Mucosa of rectum (tissue), 2 donors: ENCODE measurements at regions not wholly inside any gene's neighbourhood (a gene's known extent, or its start where the extent isn't known, plus 50 kb on each side); places are given as distances from the start of the nearest gene placed in this dataset.
"Not testable (repeated sequence)": the region's sequence is repeated elsewhere in the genome, so short reads cannot be mapped to it uniquely, and the experiment has no call there.

ENCODE experiments used
- H3K27ac ChIP-seq, 2 donors: one replicate each; pipeline ENCODE4 v1.7.0; 2013; ENCODE audit warnings: inconsistent platforms in 2 of 2, low read depth in 2 of 2, low read length in 2 of 2
- H3K27me3 ChIP-seq, 2 donors: one replicate each; pipeline ENCODE4 v1.7.0; 2013; ENCODE audit warnings: low read length in 2 of 2; ENCODE audit not compliant: control insufficient read depth in 2 of 2, insufficient read depth in 2 of 2
- H3K36me3 ChIP-seq, 2 donors: one replicate each; pipeline ENCODE4 v1.7.0; 2013; ENCODE audit warnings: low read length in 2 of 2; ENCODE audit not compliant: control insufficient read depth in 2 of 2, insufficient read depth in 2 of 2
- H3K4me1 ChIP-seq, 2 donors: one replicate each; pipeline ENCODE4 v1.7.0; 2013; ENCODE audit warnings: low read length in 2 of 2, mild to moderate bottlenecking in 1 of 2; ENCODE audit not compliant: control insufficient read depth in 2 of 2, insufficient read depth in 2 of 2
- H3K4me3 ChIP-seq, 2 donors: one replicate each; pipeline ENCODE4 v1.7.0; 2013; ENCODE audit warnings: low read length in 2 of 2
- H3K9ac ChIP-seq, 2 donors: one replicate each; pipeline ENCODE4 v1.7.0; 2013; ENCODE audit warnings: low read length in 2 of 2, low read depth in 1 of 2, mild to moderate bottlenecking in 1 of 2
- H3K9me3 ChIP-seq, 2 donors: one replicate each; pipeline ENCODE4 v1.7.0; 2013; ENCODE audit warnings: low read length in 2 of 2; ENCODE audit not compliant: control insufficient read depth in 2 of 2
- donor health status: healthy.
- donor health status: Normal muscosa, but diverticular disease.

DNA sequence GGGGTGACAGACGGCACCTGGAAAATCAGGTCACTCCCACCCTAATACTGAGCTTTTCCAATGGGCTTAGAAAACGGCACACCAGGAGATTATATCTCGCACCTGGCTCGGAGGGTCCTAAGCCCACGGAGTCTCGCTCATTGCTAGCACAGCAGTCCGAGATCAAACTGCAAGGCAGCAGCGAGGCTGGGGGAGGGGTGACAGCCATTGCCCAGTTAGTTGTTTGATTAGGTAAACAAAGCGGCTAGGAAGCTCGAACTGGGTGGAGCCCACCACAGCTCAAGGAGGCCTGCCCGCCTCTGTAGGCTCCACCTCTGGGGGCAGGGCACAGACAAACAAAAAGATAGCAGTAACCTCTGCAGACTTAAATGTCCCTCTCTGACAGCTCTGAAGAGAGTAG is 260.9 kb downstream of the BLID start:
- H3K27ac ChIP-seq, result not testable (repeated sequence)

DNA sequence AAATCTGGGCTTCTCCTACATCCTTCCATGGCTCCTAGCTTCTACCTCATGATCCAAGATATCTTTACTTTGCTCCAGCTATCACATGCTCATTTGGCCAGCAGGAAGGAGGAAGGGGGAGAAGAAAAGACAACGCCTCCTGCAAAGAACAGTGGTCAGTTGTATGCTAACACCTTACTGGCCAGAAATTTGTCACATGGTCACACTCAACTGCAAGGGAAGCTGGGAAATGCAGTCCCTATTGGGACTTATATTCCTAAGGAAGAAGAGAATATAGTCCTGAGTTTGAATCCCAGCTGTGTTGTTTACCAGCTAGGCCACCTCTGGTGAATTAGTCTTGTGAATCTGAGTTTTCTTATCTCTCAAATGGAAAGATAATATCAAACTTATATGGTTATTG is 272.0 kb downstream of the BLID start:
- no peak overlapping the region for H3K4me3 ChIP-seq
- no peak overlapping the region for H3K27ac ChIP-seq
- peaks cover 0 to 2% of the 10 kb centered on the region in 2 donors for H3K9me3 ChIP-seq
- no peaks in the 10 kb centered on the region for H3K4me1 ChIP-seq
- H3K36me3 ChIP-seq, result no peaks in the 10 kb centered on the region
- H3K27me3 ChIP-seq, result no peaks in the 10 kb centered on the region
- H3K9ac ChIP-seq, result no peak overlapping the region

More for the DNA sequence above, 260.9 kb downstream of the BLID start:
- not testable (repeated sequence) for H3K9me3 ChIP-seq, H3K4me3 ChIP-seq, H3K9ac ChIP-seq, H3K27me3 ChIP-seq, H3K4me1 ChIP-seq, H3K36me3 ChIP-seq

DNA sequence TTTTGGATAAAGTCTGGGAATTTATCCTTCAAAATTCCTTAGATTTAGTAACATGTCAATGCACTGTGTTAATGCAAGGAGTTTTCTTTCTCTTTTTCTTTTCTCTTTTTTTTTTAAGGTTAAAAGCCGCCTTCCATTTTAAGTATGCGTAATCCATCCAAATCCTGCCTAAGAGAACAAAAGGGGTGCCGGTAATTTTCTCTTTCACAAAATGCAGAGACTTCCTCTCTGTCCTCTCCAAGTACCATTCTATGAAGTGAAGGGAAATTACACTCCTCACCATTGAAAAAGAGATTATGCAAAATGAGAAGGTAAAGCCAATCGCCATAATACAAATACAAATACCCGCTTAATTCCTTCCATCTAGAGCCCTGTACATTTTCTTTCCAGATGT is 273.8 kb downstream of the BLID start:
- H3K4me3 ChIP-seq, result no peak overlapping the region
- no peaks in the 10 kb centered on the region for H3K4me1 ChIP-seq
- H3K36me3 ChIP-seq, result no peaks in the 10 kb centered on the region
- no peak overlapping the region for H3K27ac ChIP-seq
- peaks cover 0 to 2% of the 10 kb centered on the region in 2 donors for H3K9me3 ChIP-seq
- no peaks in the 10 kb centered on the region for H3K27me3 ChIP-seq
- H3K9ac ChIP-seq, result no peak overlapping the region

DNA sequence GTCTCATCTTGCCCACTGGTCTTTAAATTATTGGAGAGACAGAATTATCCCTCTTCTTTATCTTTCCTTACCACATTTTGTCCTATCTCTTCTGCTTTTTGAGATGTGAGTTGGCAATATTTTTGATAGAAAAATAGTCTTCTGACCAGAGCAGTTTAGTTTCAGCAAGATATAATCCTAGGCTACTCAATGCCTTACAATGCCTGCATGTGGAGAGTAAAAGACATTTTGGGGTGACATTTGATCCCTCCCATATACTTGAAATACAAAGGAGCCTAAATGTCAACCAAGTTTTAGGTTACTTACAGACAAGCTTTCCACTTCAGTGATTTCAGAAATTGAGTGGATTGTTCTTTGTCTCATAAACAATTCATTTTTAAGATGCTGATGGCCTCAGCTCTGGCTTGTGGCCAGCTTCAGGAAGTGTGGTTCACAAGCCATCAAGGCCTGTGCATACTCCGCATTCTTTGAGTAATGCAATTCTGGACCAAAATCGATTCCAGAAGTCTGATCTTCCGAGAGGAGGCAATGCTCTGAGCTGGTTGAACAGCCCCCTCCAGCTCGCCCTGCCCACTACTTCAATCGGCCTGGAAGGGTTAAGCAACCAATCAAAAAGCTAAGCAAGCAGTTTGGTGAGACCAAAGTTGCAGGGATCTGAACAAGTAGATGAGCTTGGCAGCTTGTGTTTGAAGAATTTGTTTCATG is 274.4 kb downstream of the BLID start:
- no peak overlapping the region for H3K4me3 ChIP-seq
- H3K36me3 ChIP-seq, result no peaks in the 10 kb centered on the region

DNA sequence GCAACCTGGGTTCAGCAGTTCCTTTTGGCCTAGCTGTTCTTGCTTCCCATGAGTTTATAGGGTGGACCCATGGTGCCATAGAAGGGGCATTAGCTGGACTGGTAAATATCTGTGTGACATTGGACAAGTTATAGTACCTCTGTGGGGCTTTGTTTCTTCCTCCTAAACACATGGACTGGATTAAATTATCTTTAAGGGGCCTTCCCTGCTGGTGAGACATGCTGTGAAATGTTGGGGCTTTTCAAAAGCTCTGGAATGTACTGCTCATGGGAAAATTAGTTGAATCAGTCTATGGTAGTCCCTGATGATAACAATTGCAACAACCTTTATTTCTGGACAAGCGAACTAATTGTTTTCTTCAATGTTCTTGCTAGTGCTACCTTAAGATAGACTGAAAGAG is 276.2 kb downstream of the BLID start:
- Histone ChIP-seq H3K4me1 (no peaks in the 10 kb centered on the region), H3K9me3 (no peaks in the 10 kb centered on the region)

More for the DNA sequence above, 274.4 kb downstream of the BLID start:
- Histone ChIP-seq H3K27ac (no peak overlapping the region), H3K4me1 (no peaks in the 10 kb centered on the region), H3K27me3 (no peaks in the 10 kb centered on the region), H3K9ac (no peak overlapping the region), H3K9me3 (peaks cover 0 to 2% of the 10 kb centered on the region in 2 donors)

DNA sequence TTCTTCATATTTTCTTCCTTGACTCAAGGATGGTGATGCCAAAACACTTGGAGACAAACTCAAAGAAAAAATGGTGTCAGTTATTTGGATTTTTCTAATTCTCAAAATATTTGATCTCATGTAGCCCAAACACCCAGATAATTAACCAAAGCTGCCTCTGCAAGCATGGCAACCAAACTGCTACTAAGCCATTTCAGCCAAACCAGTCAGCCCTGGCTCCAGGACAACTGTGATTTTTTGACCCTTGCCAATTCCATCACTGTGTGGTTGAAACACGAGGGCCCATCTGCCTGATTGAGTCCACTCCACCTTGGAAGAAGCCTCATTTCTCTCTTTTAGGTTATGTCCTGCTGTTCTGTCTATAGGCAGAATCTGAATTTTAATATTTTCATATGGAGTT is 277.4 kb downstream of the BLID start:
- no peak overlapping the region for H3K4me3 ChIP-seq
- H3K4me1 ChIP-seq, result no peaks in the 10 kb centered on the region
- H3K27ac ChIP-seq, result no peak overlapping the region
- no peaks in the 10 kb centered on the region for H3K9me3 ChIP-seq
- H3K9ac ChIP-seq, result no peak overlapping the region
- H3K27me3 ChIP-seq, result no peaks in the 10 kb centered on the region
- H3K36me3 ChIP-seq, result no peaks in the 10 kb centered on the region

More for the DNA sequence above, 276.2 kb downstream of the BLID start:
- Histone ChIP-seq H3K27ac (no peak overlapping the region), H3K4me3 (no peak overlapping the region), H3K36me3 (no peaks in the 10 kb centered on the region), H3K27me3 (no peaks in the 10 kb centered on the region), H3K9ac (no peak overlapping the region)

DNA sequence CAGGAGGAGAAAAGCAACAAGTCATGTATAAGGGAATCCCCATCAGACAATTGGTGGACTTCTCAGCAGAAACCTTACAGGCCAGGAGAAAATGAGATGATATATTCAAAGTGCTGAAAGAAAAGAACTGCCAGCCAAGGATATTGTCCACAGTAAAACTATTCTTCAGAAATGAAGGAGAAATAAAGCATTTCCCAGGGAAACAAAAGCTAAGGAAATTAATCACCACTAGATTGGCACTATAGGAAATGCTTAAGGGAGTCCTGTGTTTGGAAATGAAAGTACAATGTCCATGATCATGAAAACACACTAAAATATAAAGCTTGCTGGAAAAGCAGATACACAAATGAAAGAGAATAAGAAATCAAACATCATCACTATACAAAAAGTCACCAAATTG is 282.0 kb downstream of the BLID start:
- no peaks in the 10 kb centered on the region for H3K9me3 ChIP-seq
- H3K4me1 ChIP-seq, result no peaks in the 10 kb centered on the region
- no peak overlapping the region for H3K27ac ChIP-seq
- H3K27me3 ChIP-seq, result no peaks in the 10 kb centered on the region
- H3K9ac ChIP-seq, result no peak overlapping the region
- H3K4me3 ChIP-seq, result no peak overlapping the region
- H3K36me3 ChIP-seq, result no peaks in the 10 kb centered on the region

DNA sequence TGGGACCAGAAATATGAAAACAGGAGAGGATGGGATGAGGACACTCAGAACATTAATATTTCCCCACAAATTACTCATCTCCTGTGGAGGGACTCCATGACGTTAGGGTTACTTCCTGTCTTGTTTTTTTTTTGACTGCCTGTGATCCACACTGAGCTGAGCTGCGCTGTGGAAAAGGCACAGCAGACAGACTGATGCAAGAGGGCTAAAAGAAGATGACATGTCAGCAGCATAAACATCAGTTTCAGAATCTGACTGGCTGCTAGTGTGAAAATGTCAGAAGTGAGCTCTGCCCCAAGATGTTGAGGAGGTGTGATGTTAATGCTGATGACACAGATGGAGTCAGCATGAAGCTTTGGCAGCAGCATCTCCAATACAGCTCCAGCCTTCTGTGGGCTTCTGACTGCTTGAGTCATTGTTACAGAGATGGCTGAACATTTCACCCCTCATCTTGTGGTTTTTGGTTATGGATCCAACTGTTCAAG is 286.8 kb downstream of the BLID start:
- no peaks in the 10 kb centered on the region for H3K36me3 ChIP-seq
- H3K4me1 ChIP-seq, result no peaks in the 10 kb centered on the region
- no peaks in the 10 kb centered on the region for H3K27me3 ChIP-seq
- H3K4me3 ChIP-seq, result no peak overlapping the region
- no peaks in the 10 kb centered on the region for H3K9me3 ChIP-seq
- no peak overlapping the region for H3K9ac ChIP-seq
- H3K27ac ChIP-seq, result no peak overlapping the region

DNA sequence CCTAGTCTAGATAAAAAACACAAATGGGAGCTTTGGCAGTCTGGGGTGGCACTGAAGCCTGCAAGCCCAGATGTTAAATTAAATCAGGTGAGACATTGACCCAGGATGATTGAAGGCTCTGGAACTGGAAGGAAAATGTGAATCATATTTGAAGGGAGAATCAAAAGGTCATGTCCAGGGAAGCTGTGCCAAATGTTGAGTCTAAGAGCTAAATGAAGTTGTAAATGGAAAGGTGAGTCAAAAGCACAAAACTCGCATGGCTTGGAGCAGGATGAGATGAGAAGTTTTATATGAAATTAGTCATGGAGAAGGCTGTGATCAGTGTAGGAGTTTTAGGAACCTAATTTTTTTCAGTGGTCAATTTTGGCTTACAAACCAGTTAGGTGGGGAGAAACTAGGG is 301.1 kb downstream of the BLID start:
- no peaks in the 10 kb centered on the region for H3K4me1 ChIP-seq
- H3K9me3 ChIP-seq, result peaks cover 0 to 3% of the 10 kb centered on the region in 2 donors
- no peak overlapping the region for H3K27ac ChIP-seq
- no peaks in the 10 kb centered on the region for H3K36me3 ChIP-seq
- H3K4me3 ChIP-seq, result no peak overlapping the region
- H3K27me3 ChIP-seq, result no peaks in the 10 kb centered on the region
- no peak overlapping the region for H3K9ac ChIP-seq

DNA sequence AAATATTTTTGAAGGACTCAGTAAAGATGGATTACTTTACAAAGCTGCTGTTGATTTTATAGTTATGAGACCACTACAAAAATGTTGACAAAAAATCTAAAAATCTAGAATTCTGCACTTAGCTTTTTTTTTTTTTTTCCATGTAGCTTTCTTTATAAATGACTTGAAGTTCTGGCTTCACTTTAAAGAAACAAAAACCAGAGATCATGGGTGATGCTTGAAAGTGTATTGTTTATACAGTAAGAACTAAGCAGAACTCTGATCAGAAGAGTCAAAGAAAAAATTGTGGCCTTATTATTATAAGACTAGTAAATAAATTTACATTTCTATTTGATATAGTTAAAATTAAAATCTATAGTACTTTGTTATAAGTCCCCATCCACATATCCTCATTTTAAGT is 301.7 kb downstream of the BLID start:
- Histone ChIP-seq H3K4me1 (no peaks in the 10 kb centered on the region), H3K27ac (no peak overlapping the region), H3K4me3 (no peak overlapping the region), H3K27me3 (no peaks in the 10 kb centered on the region), H3K9ac (no peak overlapping the region), H3K36me3 (no peaks in the 10 kb centered on the region), H3K9me3 (peaks cover 0 to 3% of the 10 kb centered on the region in 2 donors)
